ENCODE measurements at regions not wholly inside any gene's neighbourhood (a gene's known extent, or its start where the extent isn't known, plus 50 kb on each side); places are given as distances from the start of the nearest gene placed in this dataset.
"Not testable (repeated sequence)": the region's sequence is repeated elsewhere in the genome, so short reads cannot be mapped to it uniquely, and the experiment has no call there.

DNA sequence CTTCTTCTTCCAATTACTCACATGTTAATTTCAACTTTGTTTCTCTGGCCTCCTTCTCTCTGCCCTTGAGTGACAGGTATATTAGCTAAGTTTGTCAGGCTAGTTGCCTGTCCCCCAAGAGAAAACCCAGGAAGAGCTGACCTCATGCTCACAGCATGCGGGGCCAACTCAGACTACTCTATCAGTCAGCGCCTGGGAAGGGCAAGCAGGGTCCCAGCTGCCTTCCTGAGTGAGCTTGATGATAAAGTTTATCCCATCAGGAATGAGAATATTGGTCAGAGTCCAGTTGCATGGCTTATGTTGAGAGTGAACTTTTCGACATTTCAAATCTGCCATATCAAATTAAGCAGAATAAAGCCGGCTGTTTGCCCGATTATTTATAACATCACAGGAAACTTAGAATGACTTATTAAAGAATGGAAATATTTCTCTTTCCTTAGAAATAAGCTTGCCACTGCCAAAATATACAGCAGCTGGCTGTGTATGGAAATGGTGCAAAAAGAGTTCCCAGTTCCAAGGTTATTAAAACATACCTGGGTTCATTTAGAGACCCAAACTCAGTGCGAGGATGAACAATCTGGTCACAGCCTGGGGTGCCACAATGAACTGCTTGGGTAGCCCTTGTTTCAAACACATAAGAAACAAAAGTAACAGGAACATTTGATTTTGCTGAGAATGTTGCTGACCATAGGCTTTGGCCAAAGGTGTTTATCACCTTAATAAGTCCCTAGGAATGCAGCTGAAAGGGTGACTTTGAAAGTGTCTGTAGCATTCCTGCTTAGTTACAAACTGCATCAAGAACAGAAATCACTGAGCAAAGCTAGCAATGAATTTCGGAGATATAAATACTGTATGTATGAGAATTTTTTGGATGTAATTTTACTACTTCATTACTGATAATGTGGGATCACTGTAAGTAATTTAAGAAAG, 1553.8 kb upstream of the FLRT2 start:
- peaks cover 8% of the 10 kb centered on the region for H3K9me3 Mint-ChIP-seq (ENCODE audit: unreplicated experiment)

DNA sequence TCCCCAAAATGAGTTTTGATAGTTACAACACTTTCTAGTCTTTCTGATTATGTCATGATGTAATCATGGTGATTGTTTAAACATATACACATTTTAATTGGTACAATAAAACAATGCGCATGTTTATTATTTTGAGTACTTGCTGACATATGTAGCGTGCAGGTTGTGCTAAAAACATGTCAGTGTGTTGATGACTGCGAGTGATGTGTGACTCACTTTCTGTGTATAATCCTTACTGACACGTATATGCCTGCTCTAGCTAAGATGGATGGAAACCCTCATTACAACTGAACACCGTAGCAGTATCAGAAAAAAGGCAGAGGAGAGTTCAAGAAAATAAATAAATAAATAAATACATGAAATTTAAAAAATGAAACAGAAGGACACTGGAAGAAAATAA, 1552.4 kb upstream of the FLRT2 start:
- no peaks in the 10 kb centered on the region for H3K27me3 Mint-ChIP-seq (ENCODE audit: insufficient read depth, unreplicated experiment)
- H3K4me3 Mint-ChIP-seq (ENCODE audit: unreplicated experiment): no peak overlapping the region
- Histone ChIP-seq H3K36me3 (ENCODE audit: control insufficient read depth, insufficient read depth, low read length) (no peaks in the 10 kb centered on the region), H3K27me3 (replicated peaks; ENCODE audit: control insufficient read depth, insufficient read depth, low read length) (no peaks in the 10 kb centered on the region), H3K9me3 (peaks cover 11% of the 10 kb centered on the region; the same call in 1 of the 2 replicates), H3K4me3 (ENCODE audit: low read depth, low read length) (no peak overlapping the region), H3K4me1 (peaks cover 51% of the 10 kb centered on the region)
- H3K36me3 Mint-ChIP-seq (ENCODE audit: insufficient read depth, unreplicated experiment): peaks cover 13% of the 10 kb centered on the region
- ChIA-PET POLR2A (no interaction called here), CTCF (no interaction called here)
- intact Hi-C loops (cut with micrococcal nuclease; ENCODE audit: unreplicated experiment): no loop called here
- no TSS peak for BruUV-seq (replicated peaks)
- no peak overlapping the region for H3K27ac Mint-ChIP-seq (ENCODE audit: unreplicated experiment)
- no peak for DNase-seq
- TF ChIP-seq, protein P1, sequence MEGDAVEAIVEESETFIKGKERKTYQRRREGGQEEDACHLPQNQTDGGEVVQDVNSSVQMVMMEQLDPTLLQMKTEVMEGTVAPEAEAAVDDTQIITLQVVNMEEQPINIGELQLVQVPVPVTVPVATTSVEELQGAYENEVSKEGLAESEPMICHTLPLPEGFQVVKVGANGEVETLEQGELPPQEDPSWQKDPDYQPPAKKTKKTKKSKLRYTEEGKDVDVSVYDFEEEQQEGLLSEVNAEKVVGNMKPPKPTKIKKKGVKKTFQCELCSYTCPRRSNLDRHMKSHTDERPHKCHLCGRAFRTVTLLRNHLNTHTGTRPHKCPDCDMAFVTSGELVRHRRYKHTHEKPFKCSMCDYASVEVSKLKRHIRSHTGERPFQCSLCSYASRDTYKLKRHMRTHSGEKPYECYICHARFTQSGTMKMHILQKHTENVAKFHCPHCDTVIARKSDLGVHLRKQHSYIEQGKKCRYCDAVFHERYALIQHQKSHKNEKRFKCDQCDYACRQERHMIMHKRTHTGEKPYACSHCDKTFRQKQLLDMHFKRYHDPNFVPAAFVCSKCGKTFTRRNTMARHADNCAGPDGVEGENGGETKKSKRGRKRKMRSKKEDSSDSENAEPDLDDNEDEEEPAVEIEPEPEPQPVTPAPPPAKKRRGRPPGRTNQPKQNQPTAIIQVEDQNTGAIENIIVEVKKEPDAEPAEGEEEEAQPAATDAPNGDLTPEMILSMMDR (IDR thresholded peaks at IDR 0.05; ENCODE audit: insufficient read depth in 1 of 2, low read depth in 1 of 2, low read length in 1 of 2, severe bottlenecking in 1 of 2, unreplicated experiment in 1 of 2): no peak
- H3K9me3 Mint-ChIP-seq (ENCODE audit: unreplicated experiment): peaks cover 9% of the 10 kb centered on the region
- H3K4me1 Mint-ChIP-seq (ENCODE audit: low read depth, unreplicated experiment): peaks cover 30% of the 10 kb centered on the region

More for the DNA sequence above, 1553.8 kb upstream of the FLRT2 start:
- TF ChIP-seq, protein P1 (IDR thresholded peaks at IDR 0.05; ENCODE audit: insufficient read depth in 1 of 2, low read depth in 1 of 2, low read length in 1 of 2, severe bottlenecking in 1 of 2, unreplicated experiment in 1 of 2): no peak
- Histone ChIP-seq H3K4me3 (ENCODE audit: low read depth, low read length) (no peak overlapping the region), H3K36me3 (ENCODE audit: control insufficient read depth, insufficient read depth, low read length) (no peaks in the 10 kb centered on the region), H3K4me1 (peaks cover 39% of the 10 kb centered on the region), H3K27me3 (replicated peaks; ENCODE audit: control insufficient read depth, insufficient read depth, low read length) (no peaks in the 10 kb centered on the region), H3K9me3 (peaks cover 7% of the 10 kb centered on the region; the same call in 1 of the 2 replicates)
- intact Hi-C loops (cut with micrococcal nuclease; ENCODE audit: unreplicated experiment): no loop called here
- BruUV-seq (replicated peaks): no TSS peak
- ChIA-PET CTCF (no interaction called here), POLR2A (no interaction called here)
- peaks cover 23% of the 10 kb centered on the region for H3K4me1 Mint-ChIP-seq (ENCODE audit: low read depth, unreplicated experiment)
- H3K36me3 Mint-ChIP-seq (ENCODE audit: insufficient read depth, unreplicated experiment): peaks cover 6% of the 10 kb centered on the region
- no peak overlapping the region for H3K4me3 Mint-ChIP-seq (ENCODE audit: unreplicated experiment)
- H3K27ac Mint-ChIP-seq (ENCODE audit: unreplicated experiment): no peak overlapping the region
- no peaks in the 10 kb centered on the region for H3K27me3 Mint-ChIP-seq (ENCODE audit: insufficient read depth, unreplicated experiment)
- DNase-seq: no peak

- CTCF ChIA-PET; H3K36me3 ChIP-seq (ENCODE audit: control insufficient read depth, insufficient read depth, low read length); BruUV-seq (replicated peaks); H3K27me3 ChIP-seq (replicated peaks; ENCODE audit: control insufficient read depth, insufficient read depth, low read length); H3K27me3 Mint-ChIP-seq (ENCODE audit: insufficient read depth, unreplicated experiment); POLR2A ChIA-PET; H3K4me3 ChIP-seq (ENCODE audit: low read depth, low read length); H3K9me3 Mint-ChIP-seq (ENCODE audit: unreplicated experiment): not testable (repeated sequence)
- DNase-seq: peak; percentile 75 to 76
- Histone ChIP-seq H3K9me3 (peaks cover 22% of the 10 kb centered on the region; the same call in 1 of the 2 replicates), H3K4me1 (peaks cover 40% of the 10 kb centered on the region)
- intact Hi-C loops (cut with micrococcal nuclease; ENCODE audit: unreplicated experiment): loop anchor here (5.0 to 10.0 kb wide), 2 partner anchors 39 to 67 kb away; no protein-coding TSS in a partner anchor
- Mint-ChIP-seq H3K4me3 (ENCODE audit: unreplicated experiment) (peak overlapping the region; percentile 15), H3K36me3 (ENCODE audit: insufficient read depth, unreplicated experiment) (peaks cover 13% of the 10 kb centered on the region), H3K27ac (ENCODE audit: unreplicated experiment) (peak overlapping the region; percentile 64), H3K4me1 (ENCODE audit: low read depth, unreplicated experiment) (peaks cover 14% of the 10 kb centered on the region)
Measured at GRCh38 chr14:83981676-83982258, 1548.2 kb upstream of the FLRT2 start.

Data from Caco-2 (cell line).